ENCODE measurements at regions not wholly inside any gene's neighbourhood (a gene's known extent, or its start where the extent isn't known, plus 50 kb on each side); places are given as distances from the start of the nearest gene placed in this dataset.

GRCh38 chr18:57991552-57991951 is 52.5 kb upstream of the NEDD4L start:
- Mint-ChIP-seq H3K27ac (no peak overlapping the region), H3K4me3 (no peak overlapping the region), H3K36me3 (no peaks in the 10 kb centered on the region), H3K27me3 (peaks cover 12 to 18% of the 10 kb centered on the region in 2 donors), H3K9me3 (no peaks in the 10 kb centered on the region), H3K4me1 (ENCODE audit: low read depth in 2 of 2) (no peaks in the 10 kb centered on the region)
- DNase-seq (ENCODE audit: low spot score) (no peak), ATAC-seq (no peak)

DNA sequence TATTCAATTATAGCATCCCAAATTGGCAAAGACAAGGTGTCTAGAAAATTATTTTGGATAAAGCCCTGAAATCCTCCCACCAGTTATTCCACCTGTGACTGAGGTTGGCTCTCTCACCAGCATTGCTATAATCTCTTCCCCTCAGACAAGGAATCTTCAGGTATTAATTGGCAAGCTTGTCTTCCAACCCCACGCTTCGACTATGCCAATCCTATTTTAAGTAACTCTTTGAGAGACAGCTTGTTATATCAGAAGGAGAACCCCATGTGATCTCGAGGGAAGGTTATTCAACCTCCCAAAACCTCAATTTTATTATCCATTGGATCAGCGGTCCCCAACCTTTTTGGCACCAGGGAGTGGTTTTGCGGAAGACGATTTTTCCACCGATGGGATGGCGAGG is 54.5 kb upstream of the NEDD4L start:
- no peaks in the 10 kb centered on the region for H3K9me3 Mint-ChIP-seq
- peaks cover 7 to 8% of the 10 kb centered on the region in 2 donors for H3K27me3 Mint-ChIP-seq
- no peaks in the 10 kb centered on the region for H3K36me3 Mint-ChIP-seq
- H3K27ac Mint-ChIP-seq, result no peak overlapping the region
- DNase-seq (ENCODE audit: low spot score) (no peak), ATAC-seq (no peak)
- H3K4me1 Mint-ChIP-seq (ENCODE audit: low read depth in 2 of 2), result no peaks in the 10 kb centered on the region
- H3K4me3 Mint-ChIP-seq, result no peak overlapping the region

GRCh38 chr18:57984490-57985115 is 59.4 kb upstream of the NEDD4L start:
- Mint-ChIP-seq H3K27me3 (peaks cover 4 to 23% of the 10 kb centered on the region in 2 donors), H3K4me1 (ENCODE audit: low read depth in 2 of 2) (no peaks in the 10 kb centered on the region), H3K36me3 (no peaks in the 10 kb centered on the region), H3K27ac (no peak overlapping the region), H3K9me3 (no peaks in the 10 kb centered on the region), H3K4me3 (no peak overlapping the region)
- DNase-seq (ENCODE audit: low spot score), result no peak
- no peak for ATAC-seq

DNA sequence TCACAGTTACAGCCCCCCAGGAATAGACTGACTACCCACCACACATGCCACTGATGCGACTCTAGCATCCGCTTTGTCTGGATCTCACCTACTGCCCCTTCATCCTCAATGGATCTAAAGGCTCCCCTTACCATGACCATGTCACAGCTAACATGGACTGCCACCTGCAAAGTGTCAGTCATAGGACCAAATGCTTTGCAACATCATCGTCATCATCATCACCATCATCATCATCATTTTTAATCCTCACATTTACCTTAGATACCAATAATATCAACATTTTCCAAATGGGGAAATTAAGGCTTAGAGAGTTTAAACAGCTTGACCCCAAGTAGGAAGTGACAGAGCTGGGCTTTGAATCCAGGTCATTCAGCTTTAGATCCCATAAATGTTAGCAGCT is 60.1 kb upstream of the NEDD4L start:
- Mint-ChIP-seq H3K27ac (no peak overlapping the region), H3K36me3 (no peaks in the 10 kb centered on the region), H3K9me3 (no peaks in the 10 kb centered on the region), H3K4me1 (ENCODE audit: low read depth in 2 of 2) (no peaks in the 10 kb centered on the region), H3K27me3 (peaks cover 2 to 23% of the 10 kb centered on the region in 2 donors), H3K4me3 (no peak overlapping the region)
- no peak for ATAC-seq
- no peak for DNase-seq (ENCODE audit: low spot score)

GRCh38 chr18:57983472-57983871 is 60.6 kb upstream of the NEDD4L start:
- H3K27ac Mint-ChIP-seq, result no peak overlapping the region
- H3K4me3 Mint-ChIP-seq, result no peak overlapping the region
- DNase-seq (ENCODE audit: low spot score), result no peak
- H3K9me3 Mint-ChIP-seq, result no peaks in the 10 kb centered on the region
- H3K36me3 Mint-ChIP-seq, result no peaks in the 10 kb centered on the region
- ATAC-seq, result no peak
- H3K4me1 Mint-ChIP-seq (ENCODE audit: low read depth in 2 of 2), result no peaks in the 10 kb centered on the region
- peaks cover 2 to 23% of the 10 kb centered on the region in 2 donors for H3K27me3 Mint-ChIP-seq

GRCh38 chr18:57982372-57983021 is 61.5 kb upstream of the NEDD4L start:
- DNase-seq (ENCODE audit: low spot score) (no peak), ATAC-seq (no peak)
- Mint-ChIP-seq H3K4me1 (ENCODE audit: low read depth in 2 of 2) (no peaks in the 10 kb centered on the region), H3K4me3 (no peak overlapping the region), H3K36me3 (no peaks in the 10 kb centered on the region), H3K27ac (no peak overlapping the region), H3K9me3 (no peaks in the 10 kb centered on the region), H3K27me3 (peaks cover 2 to 23% of the 10 kb centered on the region in 2 donors)

DNA sequence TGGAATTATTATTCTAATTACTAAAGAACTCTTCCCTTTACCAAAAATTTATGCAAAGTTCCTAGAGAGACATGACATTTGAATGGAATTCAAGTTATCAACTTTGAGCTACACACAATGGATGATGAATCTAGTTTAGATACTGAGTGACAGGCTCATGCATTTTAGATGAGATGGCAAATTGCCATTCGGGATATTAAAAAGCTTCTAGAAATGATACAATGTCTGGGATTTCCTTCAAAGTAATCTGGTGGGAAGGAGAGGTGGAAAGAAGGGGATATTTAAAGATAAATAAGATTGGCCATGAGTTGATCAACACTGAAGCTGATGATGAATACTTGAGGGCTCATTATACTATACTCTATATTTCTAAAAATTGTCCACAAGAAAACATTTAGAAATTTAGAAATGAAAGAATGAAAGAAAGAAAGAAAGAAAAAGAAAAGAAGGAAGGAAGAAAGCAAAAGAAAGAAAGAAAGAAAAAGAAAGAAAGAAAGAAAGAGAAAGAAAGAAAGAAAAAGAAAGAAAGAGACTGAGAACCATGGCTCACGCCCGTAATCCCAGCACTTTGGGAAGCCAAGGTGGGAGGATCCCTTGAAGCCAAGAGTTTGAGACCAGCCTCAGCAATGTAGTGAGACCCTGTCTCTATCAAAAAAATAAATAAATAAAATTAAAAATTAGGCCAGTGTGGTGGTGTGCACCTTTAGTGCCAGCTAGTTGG is 62.6 kb upstream of the NEDD4L start:
- no peaks in the 10 kb centered on the region for H3K36me3 Mint-ChIP-seq
- no peaks in the 10 kb centered on the region for H3K9me3 Mint-ChIP-seq
- no peaks in the 10 kb centered on the region for H3K4me1 Mint-ChIP-seq (ENCODE audit: low read depth in 2 of 2)
- DNase-seq (ENCODE audit: low spot score) (no peak), ATAC-seq (no peak)
- no peak overlapping the region for H3K27ac Mint-ChIP-seq
- peaks cover 2 to 23% of the 10 kb centered on the region in 2 donors for H3K27me3 Mint-ChIP-seq
- H3K4me3 Mint-ChIP-seq, result no peak overlapping the region

DNA sequence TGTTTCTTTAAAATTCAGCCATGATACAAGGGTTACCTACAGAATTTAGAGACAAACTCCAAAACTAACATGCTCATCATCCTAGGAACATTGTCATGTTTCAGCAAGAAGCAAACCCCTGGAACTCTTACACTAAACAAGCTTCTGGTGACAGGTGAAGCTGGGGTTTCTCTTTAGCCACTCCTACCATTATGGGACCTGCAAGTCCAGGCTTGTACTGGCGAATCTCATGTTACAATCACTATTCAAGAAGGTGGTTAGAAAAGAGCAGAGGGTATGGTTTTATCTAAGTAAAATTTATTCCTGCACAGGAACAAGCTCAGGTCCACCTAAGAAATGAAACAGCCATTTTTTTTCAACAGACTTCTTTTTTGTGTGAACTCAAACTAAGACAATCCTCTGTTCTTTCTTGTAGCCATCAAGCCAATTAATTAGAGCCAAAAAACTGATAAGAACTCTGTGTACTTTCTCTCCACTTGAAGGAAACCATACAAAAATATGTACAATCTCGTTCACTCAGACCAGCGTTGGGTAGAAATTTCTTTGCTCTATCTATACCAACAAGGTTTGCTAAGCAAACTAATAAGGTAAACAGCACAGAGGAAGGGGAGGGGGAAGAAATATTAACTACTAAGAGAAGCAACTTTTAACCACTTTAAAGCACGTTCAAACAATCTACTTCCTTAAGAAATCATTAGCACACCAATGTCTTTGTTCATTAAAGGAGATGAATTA is 63.3 kb upstream of the NEDD4L start:
- H3K27ac Mint-ChIP-seq, result no peak overlapping the region
- DNase-seq (ENCODE audit: low spot score) (no peak), ATAC-seq (no peak)
- H3K36me3 Mint-ChIP-seq, result no peaks in the 10 kb centered on the region
- H3K4me1 Mint-ChIP-seq (ENCODE audit: low read depth in 2 of 2), result peaks cover 4 to 7% of the 10 kb centered on the region in 2 donors
- no peak overlapping the region for H3K4me3 Mint-ChIP-seq
- peaks cover 2 to 23% of the 10 kb centered on the region in 2 donors for H3K27me3 Mint-ChIP-seq
- H3K9me3 Mint-ChIP-seq, result no peaks in the 10 kb centered on the region

DNA sequence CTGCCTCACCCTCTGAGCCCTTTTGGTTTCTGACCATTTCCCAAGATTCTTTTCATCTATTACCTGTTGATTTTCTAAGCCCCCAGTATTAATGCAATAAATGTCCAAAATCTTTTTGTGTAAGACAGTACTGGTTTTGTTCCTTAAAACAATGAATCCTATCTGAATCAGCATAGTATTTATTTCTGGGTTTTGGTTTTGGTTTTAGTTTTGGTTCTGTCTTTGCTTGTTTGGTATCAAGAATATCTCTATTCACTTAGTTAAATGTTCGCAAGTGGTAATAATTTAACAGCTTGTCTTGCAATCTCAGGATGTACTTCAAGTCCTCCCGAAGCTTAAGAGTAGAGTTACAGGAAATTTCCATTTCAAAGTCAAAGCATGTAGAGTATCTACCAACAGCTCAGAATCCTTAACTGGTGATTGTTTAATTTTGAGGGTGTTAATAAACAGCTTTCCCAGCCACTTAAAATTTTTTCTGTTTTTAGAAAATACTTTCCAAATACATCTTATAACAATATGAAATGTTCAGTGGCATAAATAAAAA is 67.7 kb upstream of the NEDD4L start:
- peaks cover 4 to 7% of the 10 kb centered on the region in 2 donors for H3K4me1 Mint-ChIP-seq (ENCODE audit: low read depth in 2 of 2)
- peaks cover 4 to 14% of the 10 kb centered on the region in 2 donors for H3K27me3 Mint-ChIP-seq
- H3K27ac Mint-ChIP-seq, result peak overlapping the region in 1 of 2 donors; percentile 10
- no peaks in the 10 kb centered on the region for H3K9me3 Mint-ChIP-seq
- no peaks in the 10 kb centered on the region for H3K36me3 Mint-ChIP-seq
- ATAC-seq (no peak), DNase-seq (ENCODE audit: low spot score) (no peak)
- no peak overlapping the region for H3K4me3 Mint-ChIP-seq

DNA sequence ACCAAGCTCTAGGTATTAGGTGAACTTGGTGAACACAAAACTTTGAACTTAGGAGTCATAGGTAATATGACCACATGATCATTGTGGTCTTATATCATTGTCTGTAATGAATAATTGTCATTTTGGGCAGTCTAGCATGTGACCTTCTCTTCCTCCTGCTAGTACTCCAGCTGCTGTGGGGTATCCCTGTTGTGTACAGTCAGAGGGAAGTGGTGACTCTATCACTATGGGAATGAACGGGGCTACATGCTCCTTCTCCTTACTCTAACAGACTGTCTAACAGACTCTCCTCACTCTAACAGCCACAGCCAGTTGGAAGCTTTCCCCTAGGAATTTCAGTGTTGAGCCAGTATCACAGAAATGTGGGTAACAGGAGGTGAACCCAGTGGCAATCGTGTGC is 68.2 kb upstream of the NEDD4L start:
- Mint-ChIP-seq H3K9me3 (no peaks in the 10 kb centered on the region), H3K27me3 (peaks cover 4 to 13% of the 10 kb centered on the region in 2 donors), H3K4me3 (no peak overlapping the region), H3K36me3 (no peaks in the 10 kb centered on the region), H3K4me1 (ENCODE audit: low read depth in 2 of 2) (peaks cover 4 to 7% of the 10 kb centered on the region in 2 donors), H3K27ac (peak overlapping the region in 1 of 2 donors; percentile 10)
- no peak for DNase-seq (ENCODE audit: low spot score)
- ATAC-seq, result peak in 1 of 2 donors; percentile 41

DNA sequence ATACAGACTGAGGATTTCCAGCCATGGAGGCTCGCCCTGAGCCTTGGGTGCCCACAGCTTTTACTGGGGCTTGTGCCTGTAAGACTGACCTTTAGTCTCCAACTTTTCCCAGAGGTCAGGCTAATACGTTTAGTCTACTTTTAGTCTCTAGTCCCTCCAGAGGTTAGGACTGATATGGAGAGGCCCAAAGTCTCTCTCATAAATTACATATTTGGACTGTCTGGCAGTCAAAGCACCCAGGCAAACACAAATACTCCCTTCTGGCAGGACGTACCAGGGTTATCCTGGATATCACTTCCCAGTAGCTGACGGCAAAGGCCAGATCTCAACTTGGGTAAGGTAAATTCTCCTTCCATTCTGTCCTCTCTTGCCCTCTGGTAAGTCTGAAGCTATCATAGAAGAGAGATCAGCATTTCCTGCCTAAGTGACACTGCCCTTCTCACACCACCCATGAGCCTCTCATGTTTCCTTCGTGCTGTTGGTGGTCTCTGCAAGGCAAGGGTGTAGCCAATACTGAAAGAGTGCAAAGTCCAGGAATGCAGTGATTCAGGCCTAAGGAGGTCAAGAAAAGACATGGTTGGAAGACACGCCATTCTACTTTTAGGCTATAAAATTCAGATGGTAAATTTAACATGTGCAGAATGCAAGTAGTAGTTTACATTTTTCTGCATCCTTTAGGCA is 69.3 kb upstream of the NEDD4L start:
- DNase-seq (ENCODE audit: low spot score) (no peak), ATAC-seq (peak in 1 of 2 donors; percentile 36)
- Mint-ChIP-seq H3K9me3 (no peaks in the 10 kb centered on the region), H3K4me1 (ENCODE audit: low read depth in 2 of 2) (peaks cover 4 to 12% of the 10 kb centered on the region in 2 donors), H3K27ac (no peak overlapping the region), H3K36me3 (no peaks in the 10 kb centered on the region), H3K27me3 (peaks cover 9 to 13% of the 10 kb centered on the region in 2 donors), H3K4me3 (no peak overlapping the region)

GRCh38 chr18:57973889-57974288 is 70.1 kb upstream of the NEDD4L start:
- peaks cover 4 to 15% of the 10 kb centered on the region in 2 donors for H3K4me1 Mint-ChIP-seq (ENCODE audit: low read depth in 2 of 2)
- ATAC-seq (peak in 1 of 2 donors; percentile 7), DNase-seq (ENCODE audit: low spot score) (no peak)
- H3K4me3 Mint-ChIP-seq, result no peak overlapping the region
- H3K27ac Mint-ChIP-seq, result no peak overlapping the region
- H3K27me3 Mint-ChIP-seq, result peaks cover 11 to 15% of the 10 kb centered on the region in 2 donors
- H3K9me3 Mint-ChIP-seq, result no peaks in the 10 kb centered on the region
- no peaks in the 10 kb centered on the region for H3K36me3 Mint-ChIP-seq
